Adrenal gland (tissue), 5 donors: ENCODE measurements at regions not wholly inside any gene's neighbourhood (a gene's known extent, or its start where the extent isn't known, plus 50 kb on each side); places are given as distances from the start of the nearest gene placed in this dataset.

Experiments
- POLR2A ChIP-seq, 2 donors: fragments of 450-650 bp; IDR thresholded peaks; one replicate each; pipeline ENCODE4 v1.6.1; 2017; ENCODE audit warnings: antibody characterized with exemption in 2 of 2, mild to moderate bottlenecking in 2 of 2, moderate library complexity in 1 of 2
- TF ChIP-seq, protein P1 (sequence below), 6 experiments: fragments of 450-650 bp in 4 of 6; fragments of 200-600 bp in 2 of 6; sonication (generic) in 1 of 6; IDR thresholded peaks; 1 replicate in 5 of 6; 2 replicates in 1 of 6; pipeline versions ENCODE4 v1.5.1 to v1.8.0; 2016 to 2021; ENCODE audit warnings: antibody characterized with exemption in 6 of 6, mild to moderate bottlenecking in 2 of 6, moderate library complexity in 1 of 6
- donor health status: DM: no; HTN: no; CAD: no.

DNA sequence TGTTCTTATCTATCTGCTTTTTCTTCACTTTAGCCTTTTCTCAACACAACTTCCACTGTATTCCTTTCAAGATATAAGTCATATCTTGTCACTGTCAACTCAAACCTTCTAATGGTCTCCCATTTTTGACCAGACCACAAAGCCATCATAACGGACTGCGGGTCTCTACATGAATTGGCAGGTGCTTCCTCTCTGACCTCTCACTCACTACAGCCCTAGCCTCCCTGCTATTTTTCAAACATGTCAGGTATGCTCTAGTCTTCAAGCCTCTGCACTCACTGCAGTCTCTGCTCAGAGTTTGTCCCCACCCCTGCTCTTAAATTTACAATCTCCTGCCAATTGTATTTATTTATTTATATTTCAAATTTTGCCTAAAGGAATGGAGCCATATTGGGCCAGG, 858.1 kb downstream of the TRIB2 start:
- TF ChIP-seq, protein P1, sequence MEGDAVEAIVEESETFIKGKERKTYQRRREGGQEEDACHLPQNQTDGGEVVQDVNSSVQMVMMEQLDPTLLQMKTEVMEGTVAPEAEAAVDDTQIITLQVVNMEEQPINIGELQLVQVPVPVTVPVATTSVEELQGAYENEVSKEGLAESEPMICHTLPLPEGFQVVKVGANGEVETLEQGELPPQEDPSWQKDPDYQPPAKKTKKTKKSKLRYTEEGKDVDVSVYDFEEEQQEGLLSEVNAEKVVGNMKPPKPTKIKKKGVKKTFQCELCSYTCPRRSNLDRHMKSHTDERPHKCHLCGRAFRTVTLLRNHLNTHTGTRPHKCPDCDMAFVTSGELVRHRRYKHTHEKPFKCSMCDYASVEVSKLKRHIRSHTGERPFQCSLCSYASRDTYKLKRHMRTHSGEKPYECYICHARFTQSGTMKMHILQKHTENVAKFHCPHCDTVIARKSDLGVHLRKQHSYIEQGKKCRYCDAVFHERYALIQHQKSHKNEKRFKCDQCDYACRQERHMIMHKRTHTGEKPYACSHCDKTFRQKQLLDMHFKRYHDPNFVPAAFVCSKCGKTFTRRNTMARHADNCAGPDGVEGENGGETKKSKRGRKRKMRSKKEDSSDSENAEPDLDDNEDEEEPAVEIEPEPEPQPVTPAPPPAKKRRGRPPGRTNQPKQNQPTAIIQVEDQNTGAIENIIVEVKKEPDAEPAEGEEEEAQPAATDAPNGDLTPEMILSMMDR (IDR thresholded peaks at IDR 0.05) = no peak
- TF ChIP-seq POLR2A (IDR thresholded peaks at IDR 0.05) = no peak
